Ovary (tissue), 3 donors: ENCODE measurements at regions not wholly inside any gene's neighbourhood (a gene's known extent, or its start where the extent isn't known, plus 50 kb on each side); places are given as distances from the start of the nearest gene placed in this dataset.

Source experiments
- EP300 ChIP-seq: sonication (generic); formaldehyde crosslinking; IDR thresholded peaks from one replicate; pipeline ENCODE4 v1.6.1; 2017; ENCODE audit warnings: antibody characterized with exemption
- POLR2A ChIP-seq: fragments of 450-650 bp; IDR thresholded peaks from one replicate; pipeline ENCODE4 v1.6.1; 2017; ENCODE audit warnings: antibody characterized with exemption, mild to moderate bottlenecking, moderate library complexity
- TF ChIP-seq, protein P1 (sequence below), 3 donors: fragments of 450-650 bp in 2 of 3; fragments of 200-600 bp in 1 of 3; IDR thresholded peaks; one replicate each; pipeline versions ENCODE4 v1.5.1 to v1.8.0; 2016 to 2022; ENCODE audit warnings: antibody characterized with exemption in 3 of 3, mild to moderate bottlenecking in 1 of 3
- donor health status: DM: no; HTN: no; CAD: no.

DNA sequence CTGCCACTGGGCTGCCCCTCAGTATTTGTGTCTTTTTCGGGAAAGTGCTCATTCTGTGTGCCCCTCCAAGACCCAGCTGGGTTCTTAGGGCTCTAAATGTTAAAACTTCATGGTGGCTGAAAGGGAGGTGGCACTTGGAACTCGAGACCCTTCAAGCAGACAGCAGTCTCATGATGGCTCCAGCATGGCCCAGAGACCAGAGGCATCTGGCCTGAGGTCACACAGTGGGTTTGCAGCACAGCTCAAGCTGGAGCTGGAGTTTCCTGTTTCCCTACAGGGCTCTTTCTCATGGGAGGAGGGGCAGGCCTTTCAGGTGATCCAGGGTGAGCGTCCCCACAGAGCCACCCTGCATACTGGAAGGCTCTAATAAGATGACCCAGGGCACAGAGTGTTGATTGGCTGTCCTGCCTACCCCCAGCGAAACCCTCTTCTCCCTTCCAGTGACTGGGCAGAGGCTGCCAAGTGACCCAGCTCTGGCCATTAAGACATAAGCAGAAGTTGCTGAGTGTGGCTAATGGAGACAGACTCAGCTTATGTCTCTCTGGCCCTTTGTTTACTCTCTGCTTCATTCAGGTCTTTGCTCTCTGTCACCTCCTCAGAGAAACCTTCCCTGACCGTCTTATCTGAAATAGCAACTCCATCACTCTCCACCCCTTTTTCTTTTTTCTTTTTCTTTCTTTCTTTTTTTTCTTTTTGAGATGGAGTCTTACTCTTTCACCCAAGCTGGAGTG is 166.6 kb upstream of the SMAD3 start:
- TF ChIP-seq, protein P1, sequence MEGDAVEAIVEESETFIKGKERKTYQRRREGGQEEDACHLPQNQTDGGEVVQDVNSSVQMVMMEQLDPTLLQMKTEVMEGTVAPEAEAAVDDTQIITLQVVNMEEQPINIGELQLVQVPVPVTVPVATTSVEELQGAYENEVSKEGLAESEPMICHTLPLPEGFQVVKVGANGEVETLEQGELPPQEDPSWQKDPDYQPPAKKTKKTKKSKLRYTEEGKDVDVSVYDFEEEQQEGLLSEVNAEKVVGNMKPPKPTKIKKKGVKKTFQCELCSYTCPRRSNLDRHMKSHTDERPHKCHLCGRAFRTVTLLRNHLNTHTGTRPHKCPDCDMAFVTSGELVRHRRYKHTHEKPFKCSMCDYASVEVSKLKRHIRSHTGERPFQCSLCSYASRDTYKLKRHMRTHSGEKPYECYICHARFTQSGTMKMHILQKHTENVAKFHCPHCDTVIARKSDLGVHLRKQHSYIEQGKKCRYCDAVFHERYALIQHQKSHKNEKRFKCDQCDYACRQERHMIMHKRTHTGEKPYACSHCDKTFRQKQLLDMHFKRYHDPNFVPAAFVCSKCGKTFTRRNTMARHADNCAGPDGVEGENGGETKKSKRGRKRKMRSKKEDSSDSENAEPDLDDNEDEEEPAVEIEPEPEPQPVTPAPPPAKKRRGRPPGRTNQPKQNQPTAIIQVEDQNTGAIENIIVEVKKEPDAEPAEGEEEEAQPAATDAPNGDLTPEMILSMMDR (IDR thresholded peaks at IDR 0.05), result no peak
- TF ChIP-seq POLR2A (no peak), EP300 (no peak)
